Esophagus squamous epithelium (tissue), 5 donors: ENCODE measurements at regions not wholly inside any gene's neighbourhood (a gene's known extent, or its start where the extent isn't known, plus 50 kb on each side); places are given as distances from the start of the nearest gene placed in this dataset.

Experiments used
- DNase-seq: peaks from one replicate; lab custom pipeline; 2025; lab: John Stamatoyannopoulos, UW
- H3K27ac ChIP-seq, 4 donors: fragments of 200-600 bp; sonication (generic); one replicate each; pipeline ENCODE4 v1.5.1; 2016 to 2019; ENCODE audit warnings: mild to moderate bottlenecking in 1 of 4
- H3K27me3 ChIP-seq, 4 donors: fragments of 200-600 bp; sonication (generic); 1 replicate in 3 of 4; 2 replicates in 1 of 4; pipeline versions ENCODE4 v1.5.1 to v1.6.0; 2017 to 2021; ENCODE audit warnings: antibody characterized with exemption in 1 of 4
- H3K36me3 ChIP-seq, 3 donors: fragments of 200-600 bp; sonication (generic); one replicate each; pipeline ENCODE4 v1.5.1; 2016 to 2019
- H3K4me1 ChIP-seq, 3 donors: fragments of 200-600 bp; sonication (generic); one replicate each; pipeline ENCODE4 v1.5.1; 2017 to 2019
- H3K4me3 ChIP-seq, 4 donors: fragments of 200-600 bp; sonication (generic); 1 replicate in 3 of 4; 2 replicates in 1 of 4; pipeline ENCODE4 v1.5.1; 2016 to 2019; ENCODE audit warnings: mild to moderate bottlenecking in 2 of 4, moderate library complexity in 1 of 4
- H3K9me3 ChIP-seq, 3 donors: fragments of 200-600 bp; sonication (generic); one replicate each; pipeline ENCODE4 v1.5.1; 2016 to 2019
- POLR2A ChIP-seq, 4 donors: fragments of 450-650 bp; IDR thresholded peaks; one replicate each; pipeline ENCODE4 v1.6.1; 2017; ENCODE audit warnings: antibody characterized with exemption in 4 of 4, mild to moderate bottlenecking in 4 of 4, moderate library complexity in 3 of 4
- WGBS, 2 donors: methylation state at CpG; one replicate each; pipeline ENCODE4 v1.1.5; 2018; 5-methylcytosine and 5-hydroxymethylcytosine counted together
- intact Hi-C: fragments of 100-400 bp; cut with DNase I; formaldehyde crosslinking; loops from one replicate; pipeline ENCODE4 v1.15.0; 2022
- TF ChIP-seq, protein P1 (sequence below), 6 experiments: fragments of 450-650 bp in 4 of 6; fragments of 200-600 bp in 2 of 6; sonication (generic) in 2 of 6; IDR thresholded peaks; one replicate each; pipeline ENCODE4 v1.5.1; 2016 to 2019; ENCODE audit warnings: antibody characterized with exemption in 6 of 6, mild to moderate bottlenecking in 4 of 6, moderate library complexity in 4 of 6
- donor health status: DM: yes; HTN: yes; CAD: no.

GRCh38 chr22:23497016-23497885 lies 82.8 kb downstream of the IGLL1 start:
- Histone ChIP-seq H3K36me3 (no peaks in the 10 kb centered on the region), H3K27ac (no peak overlapping the region), H3K4me1 (peaks cover 0 to 13% (median 0%) of the 10 kb centered on the region in 3 donors), H3K9me3 (no peaks in the 10 kb centered on the region), H3K4me3 (no peak overlapping the region), H3K27me3 (peaks cover 0 to 24% (median 0%) of the 10 kb centered on the region in 4 donors)
- no peak for DNase-seq
- TF ChIP-seq POLR2A (IDR thresholded peaks at IDR 0.05), result no peak
- TF ChIP-seq, protein P1, sequence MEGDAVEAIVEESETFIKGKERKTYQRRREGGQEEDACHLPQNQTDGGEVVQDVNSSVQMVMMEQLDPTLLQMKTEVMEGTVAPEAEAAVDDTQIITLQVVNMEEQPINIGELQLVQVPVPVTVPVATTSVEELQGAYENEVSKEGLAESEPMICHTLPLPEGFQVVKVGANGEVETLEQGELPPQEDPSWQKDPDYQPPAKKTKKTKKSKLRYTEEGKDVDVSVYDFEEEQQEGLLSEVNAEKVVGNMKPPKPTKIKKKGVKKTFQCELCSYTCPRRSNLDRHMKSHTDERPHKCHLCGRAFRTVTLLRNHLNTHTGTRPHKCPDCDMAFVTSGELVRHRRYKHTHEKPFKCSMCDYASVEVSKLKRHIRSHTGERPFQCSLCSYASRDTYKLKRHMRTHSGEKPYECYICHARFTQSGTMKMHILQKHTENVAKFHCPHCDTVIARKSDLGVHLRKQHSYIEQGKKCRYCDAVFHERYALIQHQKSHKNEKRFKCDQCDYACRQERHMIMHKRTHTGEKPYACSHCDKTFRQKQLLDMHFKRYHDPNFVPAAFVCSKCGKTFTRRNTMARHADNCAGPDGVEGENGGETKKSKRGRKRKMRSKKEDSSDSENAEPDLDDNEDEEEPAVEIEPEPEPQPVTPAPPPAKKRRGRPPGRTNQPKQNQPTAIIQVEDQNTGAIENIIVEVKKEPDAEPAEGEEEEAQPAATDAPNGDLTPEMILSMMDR (IDR thresholded peaks at IDR 0.05), result no peak
- intact Hi-C loops, result no loop called here
- 77 to 95% methylated on average over 4 of the region's 6 CpGs for WGBS, 2 donors

DNA sequence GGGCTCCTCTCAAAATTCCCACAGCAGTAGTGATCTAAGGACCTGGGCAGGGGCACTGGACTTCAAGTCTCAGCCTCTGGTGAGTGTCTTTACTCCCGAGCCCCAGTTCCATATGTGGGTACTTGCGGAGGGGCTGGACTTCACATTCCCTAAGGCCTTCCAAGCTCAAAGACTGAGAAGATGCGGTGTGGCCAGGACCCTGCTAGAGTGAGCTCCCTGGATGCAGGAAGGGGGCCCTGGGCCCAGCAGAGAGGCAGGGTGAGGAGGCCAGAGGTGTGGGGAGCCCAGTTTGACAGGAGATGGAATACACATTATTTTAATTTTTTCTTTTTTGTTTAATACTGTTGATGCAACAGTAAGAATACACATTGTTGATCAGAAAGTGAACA lies 83.7 kb downstream of the IGLL1 start:
- no peaks in the 10 kb centered on the region for H3K9me3 ChIP-seq
- H3K4me1 ChIP-seq, result peaks cover 0 to 11% (median 0%) of the 10 kb centered on the region in 3 donors
- H3K36me3 ChIP-seq, result no peaks in the 10 kb centered on the region
- intact Hi-C loops, result no loop called here
- TF ChIP-seq, protein P1 (IDR thresholded peaks at IDR 0.05), result no peak
- TF ChIP-seq POLR2A (IDR thresholded peaks at IDR 0.05), result no peak
- 81 to 92% methylated on average over 3 of the region's 3 CpGs for WGBS, 2 donors
- H3K4me3 ChIP-seq, result no peak overlapping the region
- H3K27me3 ChIP-seq, result peaks cover 0 to 24% (median 0%) of the 10 kb centered on the region in 4 donors
- no peak overlapping the region for H3K27ac ChIP-seq
- no peak for DNase-seq

GRCh38 chr22:23495614-23496444 lies 84.3 kb downstream of the IGLL1 start:
- H3K4me1 ChIP-seq, result peaks cover 0 to 5% (median 0%) of the 10 kb centered on the region in 3 donors
- intact Hi-C loops, result no loop called here
- H3K27ac ChIP-seq, result no peak overlapping the region
- no peak overlapping the region for H3K4me3 ChIP-seq
- 49 to 56% methylated on average over 8 to 9 of the region's 10 CpGs for WGBS, 2 donors
- peaks cover 0 to 20% (median 0%) of the 10 kb centered on the region in 4 donors for H3K27me3 ChIP-seq
- no peaks in the 10 kb centered on the region for H3K36me3 ChIP-seq
- H3K9me3 ChIP-seq, result no peaks in the 10 kb centered on the region
- no peak for TF ChIP-seq POLR2A (IDR thresholded peaks at IDR 0.05)
- TF ChIP-seq, protein P1 (IDR thresholded peaks at IDR 0.05), result no peak
- DNase-seq, result no peak

DNA sequence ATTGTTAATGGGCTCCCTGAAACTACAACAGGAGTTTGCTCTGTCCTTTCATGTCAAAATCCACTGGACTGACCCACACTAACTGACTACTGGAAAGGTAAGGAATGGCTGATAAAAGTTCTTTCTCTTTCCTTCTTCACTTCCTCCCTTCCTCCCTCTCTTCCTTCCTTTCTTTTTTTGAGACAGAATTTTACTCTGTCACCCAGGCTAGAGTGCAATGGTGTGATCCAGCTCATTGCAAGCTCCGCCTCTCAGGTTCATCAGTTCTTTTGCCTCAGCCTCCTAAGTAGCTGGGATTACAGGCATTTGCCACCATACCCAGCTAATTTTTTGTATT lies 85.2 kb downstream of the IGLL1 start:
- TF ChIP-seq POLR2A (IDR thresholded peaks at IDR 0.05), result no peak
- TF ChIP-seq, protein P1 (IDR thresholded peaks at IDR 0.05), result no peak
- Histone ChIP-seq H3K27ac (no peak overlapping the region), H3K36me3 (no peaks in the 10 kb centered on the region), H3K4me3 (no peak overlapping the region), H3K9me3 (no peaks in the 10 kb centered on the region), H3K4me1 (no peaks in the 10 kb centered on the region), H3K27me3 (peaks cover 0 to 11% (median 0%) of the 10 kb centered on the region in 4 donors)
- no peak for DNase-seq
- intact Hi-C loops, result no loop called here
- 88 to 100% methylated on average over 1 of the region's 1 CpG for WGBS, 2 donors

GRCh38 chr22:23485490-23485889 lies 94.6 kb downstream of the IGLL1 start:
- no peak for DNase-seq
- H3K4me1 ChIP-seq, result no peaks in the 10 kb centered on the region
- 72 to 81% methylated on average over 2 to 4 of the region's 4 CpGs for WGBS, 2 donors

More at GRCh38 chr22:23485490-23485889, 94.6 kb downstream of the IGLL1 start:
- Histone ChIP-seq H3K4me3 (no peak overlapping the region), H3K27ac (no peak overlapping the region), H3K36me3 (no peaks in the 10 kb centered on the region), H3K27me3 (peaks cover 0 to 30% (median 0%) of the 10 kb centered on the region in 4 donors), H3K9me3 (no peaks in the 10 kb centered on the region)
- intact Hi-C loops, result no loop called here
- TF ChIP-seq, protein P1 (IDR thresholded peaks at IDR 0.05), result no peak
- TF ChIP-seq POLR2A (IDR thresholded peaks at IDR 0.05), result no peak
